Pancreas (tissue), 10 donors: ENCODE measurements at regions not wholly inside any gene's neighbourhood (a gene's known extent, or its start where the extent isn't known, plus 50 kb on each side); places are given as distances from the start of the nearest gene placed in this dataset.

Source experiments
- ATAC-seq, 4 donors: fragments of 200-7000 bp; cut with Tn5 transposase; one replicate each; pipeline versions ENCODE4 v1.8.0 to v1.9.1; 2020; ENCODE audit warnings: mild to moderate bottlenecking in 4 of 4, moderate library complexity in 4 of 4
- DNase-seq, 6 donors: peaks; one replicate each; pipeline ENCODE4 v3.0.0-alpha.2; 2020
- FAIRE-seq: peaks from 2 replicates; lab custom pipeline; 2012; peaks lifted over from hg19 to GRCh38; lab: Jason Lieb, UNC
- H3K27ac ChIP-seq, 4 donors: fragments of 200-600 bp; sonication (generic); 1 replicate in 3 of 4; 2 replicates in 1 of 4; pipeline versions ENCODE4 v1.5.0 to v1.8.0; 2020
- H3K27me3 ChIP-seq, 4 donors: fragments of 200-600 bp; one replicate each; pipeline ENCODE4 v1.8.0; 2021
- H3K36me3 ChIP-seq, 3 donors: fragments of 200-600 bp; sonication (generic) in 1 of 3; one replicate each; pipeline versions ENCODE4 v1.5.0 to v1.8.0; 2020 to 2021
- H3K4me1 ChIP-seq, 3 donors: fragments of 200-600 bp; one replicate each; pipeline ENCODE4 v1.8.0; 2021
- H3K4me3 ChIP-seq, 4 donors: fragments of 200-600 bp; sonication (generic) in 2 of 4; one replicate each; pipeline versions ENCODE4 v1.5.0 to v1.8.0; 2020 to 2021
- H3K9me3 ChIP-seq, 4 donors: fragments of 200-600 bp; one replicate each; pipeline ENCODE4 v1.8.0; 2021
- WGBS, 2 donors: extraction: QIAGEN DNeasy Blood & Tissue Kit; methylation state at CpG; one replicate each; pipeline ENCODE4 v1.1.7; 2013; 5-methylcytosine and 5-hydroxymethylcytosine counted together
- intact Hi-C, 3 donors: fragments of 100-400 bp; cut with DNase I; formaldehyde crosslinking; loops; one replicate each; pipeline versions ENCODE4 v1.11.1 to v1.14.2; 2022
- TF ChIP-seq, protein P1 (sequence below), 4 donors: fragments of 200-600 bp; sonication (generic) in 3 of 4; IDR thresholded peaks; one replicate each; pipeline versions ENCODE4 v1.5.0 to v1.8.0; 2021; ENCODE audit warnings: antibody characterized with exemption in 4 of 4
- donor health status: healthy with polysubstance abuse.
- donor health status: DM: no; HTN: no; CAD: no; lungs with moderate emphysema.
- donor health status: DM: no; HTN: no; CAD: no.
- donor health status: control.
- donor health status: control.
- donor health status: Bipolar disorder and iron deficiency.
- donor health status: DM: yes; HTN: yes; CAD: no.
- donor health status: DM: no; HTN: no; CAD: no.
- donor health status: DM: no; HTN: no; CAD: no.
- donor health status: DM: yes; HTN: yes; CAD: no.

DNA sequence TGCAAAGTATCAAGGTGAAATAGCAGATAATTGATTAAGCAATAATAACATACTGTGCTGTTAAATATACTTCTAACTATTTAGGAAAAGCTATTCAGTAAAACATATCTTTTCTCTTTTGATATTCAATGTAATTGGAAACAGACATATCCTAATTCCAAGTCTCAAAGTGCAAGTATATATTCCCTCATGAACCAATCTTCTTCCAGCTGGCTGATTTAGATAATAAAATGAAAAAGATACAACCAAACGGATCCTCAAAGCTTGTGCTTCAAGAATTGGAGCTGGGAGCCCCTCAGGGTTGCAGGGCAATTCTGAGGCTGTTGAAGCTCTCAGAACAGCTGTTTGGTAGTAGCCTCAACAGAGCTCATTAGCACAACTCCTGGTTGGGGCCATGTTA is 236.6 kb downstream of the ZIC1 start:
- H3K4me1 ChIP-seq: no peaks in the 10 kb centered on the region
- H3K27me3 ChIP-seq: no peaks in the 10 kb centered on the region
- H3K36me3 ChIP-seq: no peaks in the 10 kb centered on the region
- TF ChIP-seq, protein P1, sequence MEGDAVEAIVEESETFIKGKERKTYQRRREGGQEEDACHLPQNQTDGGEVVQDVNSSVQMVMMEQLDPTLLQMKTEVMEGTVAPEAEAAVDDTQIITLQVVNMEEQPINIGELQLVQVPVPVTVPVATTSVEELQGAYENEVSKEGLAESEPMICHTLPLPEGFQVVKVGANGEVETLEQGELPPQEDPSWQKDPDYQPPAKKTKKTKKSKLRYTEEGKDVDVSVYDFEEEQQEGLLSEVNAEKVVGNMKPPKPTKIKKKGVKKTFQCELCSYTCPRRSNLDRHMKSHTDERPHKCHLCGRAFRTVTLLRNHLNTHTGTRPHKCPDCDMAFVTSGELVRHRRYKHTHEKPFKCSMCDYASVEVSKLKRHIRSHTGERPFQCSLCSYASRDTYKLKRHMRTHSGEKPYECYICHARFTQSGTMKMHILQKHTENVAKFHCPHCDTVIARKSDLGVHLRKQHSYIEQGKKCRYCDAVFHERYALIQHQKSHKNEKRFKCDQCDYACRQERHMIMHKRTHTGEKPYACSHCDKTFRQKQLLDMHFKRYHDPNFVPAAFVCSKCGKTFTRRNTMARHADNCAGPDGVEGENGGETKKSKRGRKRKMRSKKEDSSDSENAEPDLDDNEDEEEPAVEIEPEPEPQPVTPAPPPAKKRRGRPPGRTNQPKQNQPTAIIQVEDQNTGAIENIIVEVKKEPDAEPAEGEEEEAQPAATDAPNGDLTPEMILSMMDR (IDR thresholded peaks at IDR 0.05): no peak
- H3K4me3 ChIP-seq: no peak overlapping the region
- FAIRE-seq (no peak), ATAC-seq (no peak), DNase-seq (no peak)
- H3K27ac ChIP-seq: no peak overlapping the region
- WGBS, 2 donors: 33 to 44% methylated on average over 1 of the region's 1 CpG
- H3K9me3 ChIP-seq: no peaks in the 10 kb centered on the region
- intact Hi-C loops: no loop called here

DNA sequence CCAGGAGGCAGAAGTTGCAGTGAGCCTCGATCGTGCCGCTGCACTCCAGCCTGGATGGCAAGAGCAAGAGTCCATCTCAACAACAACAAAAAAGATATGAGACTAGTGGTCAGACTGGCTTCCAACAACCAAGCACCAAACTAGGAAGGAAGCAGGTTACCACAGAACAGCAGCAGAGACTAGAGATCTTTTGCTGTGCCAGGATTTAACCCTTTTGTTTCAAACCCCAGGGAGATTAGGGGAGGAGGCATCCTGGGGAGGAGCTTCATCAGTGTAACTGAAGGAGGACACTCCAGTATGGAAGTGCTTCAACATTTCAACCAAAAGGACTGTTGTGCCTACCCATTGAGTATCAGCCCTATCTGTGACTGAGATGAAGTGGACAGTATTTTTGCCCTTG is 240.3 kb downstream of the ZIC1 start:
- H3K4me1 ChIP-seq: no peaks in the 10 kb centered on the region
- TF ChIP-seq, protein P1 (IDR thresholded peaks at IDR 0.05): no peak
- H3K27me3 ChIP-seq: no peaks in the 10 kb centered on the region
- H3K9me3 ChIP-seq: no peaks in the 10 kb centered on the region
- FAIRE-seq (no peak), ATAC-seq (no peak), DNase-seq (no peak)
- WGBS, 2 donors: 88 to 93% methylated on average over 3 of the region's 3 CpGs
- H3K4me3 ChIP-seq: no peak overlapping the region
- H3K36me3 ChIP-seq: no peaks in the 10 kb centered on the region
- H3K27ac ChIP-seq: no peak overlapping the region
- intact Hi-C loops: no loop called here

DNA sequence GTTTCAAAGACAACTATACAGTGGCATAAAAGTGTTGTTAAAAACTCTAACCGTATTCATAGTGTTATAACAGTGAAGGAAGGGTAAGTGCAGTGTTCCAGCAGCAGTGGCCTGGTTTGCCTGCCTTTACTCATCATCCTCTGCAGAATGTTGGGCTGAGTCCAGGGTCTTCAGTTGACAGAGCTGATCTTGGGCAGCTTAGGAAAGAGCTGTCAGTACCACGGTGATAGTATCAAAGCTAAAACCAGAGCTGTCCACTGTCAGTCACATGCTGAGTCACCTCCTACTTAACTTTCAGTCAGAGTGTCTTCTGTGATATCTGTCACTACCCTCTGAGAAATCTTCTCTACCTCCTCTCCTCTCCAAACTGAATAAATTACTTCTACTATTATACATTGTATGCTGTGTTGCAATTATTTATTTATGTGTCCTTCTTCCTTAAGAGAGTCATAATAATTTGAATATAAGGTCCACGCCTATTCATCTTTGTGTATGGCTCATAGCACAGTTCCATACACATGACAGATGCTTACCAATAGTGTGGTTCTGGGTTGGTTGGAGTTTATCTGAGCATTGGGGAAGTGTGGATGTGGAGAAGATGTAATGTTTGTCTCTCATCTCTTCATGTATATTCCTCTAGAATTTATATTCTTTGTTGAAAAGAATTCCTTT is 242.1 kb downstream of the ZIC1 start:
- Histone ChIP-seq H3K9me3 (no peaks in the 10 kb centered on the region), H3K36me3 (no peaks in the 10 kb centered on the region), H3K4me1 (no peaks in the 10 kb centered on the region), H3K27me3 (no peaks in the 10 kb centered on the region), H3K27ac (no peak overlapping the region), H3K4me3 (no peak overlapping the region)
- no peak for ATAC-seq
- no peak for FAIRE-seq
- DNase-seq: no peak
- WGBS, 2 donors: 36 to 45% methylated on average over 3 of the region's 3 CpGs
- intact Hi-C loops: no loop called here
- TF ChIP-seq, protein P1 (IDR thresholded peaks at IDR 0.05): no peak

DNA sequence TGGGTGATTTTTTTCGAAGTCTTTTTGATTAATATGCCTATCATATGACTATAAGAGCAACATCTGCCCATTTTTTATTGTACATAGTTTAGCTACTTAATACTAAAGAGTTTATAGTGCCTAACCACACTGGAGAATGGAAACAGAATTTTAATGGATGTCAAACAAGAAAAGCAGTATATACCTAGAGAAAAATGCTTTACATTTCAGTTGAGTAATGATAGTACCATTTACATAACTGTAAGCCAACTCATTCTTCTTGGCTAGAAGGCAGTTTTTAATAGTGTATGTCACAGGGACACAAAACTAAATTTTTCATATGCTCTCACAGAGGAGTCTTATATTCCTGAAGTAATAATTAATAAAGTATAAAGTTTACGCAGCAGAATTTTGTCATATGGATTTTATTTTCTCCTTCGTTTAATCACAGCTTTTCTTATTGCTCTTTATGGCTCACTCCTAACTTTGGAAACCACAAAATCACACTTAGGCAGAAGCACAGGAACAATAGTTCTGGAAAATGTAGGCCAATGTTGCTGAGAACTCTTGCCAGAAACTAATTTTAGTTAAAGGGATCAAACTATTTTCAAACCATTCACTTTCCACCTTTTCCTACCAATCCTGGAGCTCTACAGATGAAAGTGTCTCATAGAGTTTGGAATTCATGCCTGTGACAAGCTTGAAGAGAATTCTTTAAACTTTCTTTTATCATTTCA is 243.6 kb downstream of the ZIC1 start:
- TF ChIP-seq, protein P1 (IDR thresholded peaks at IDR 0.05): no peak
- ATAC-seq (no peak), DNase-seq (no peak), FAIRE-seq (no peak)
- Histone ChIP-seq H3K9me3 (no peaks in the 10 kb centered on the region), H3K4me1 (no peaks in the 10 kb centered on the region), H3K27ac (no peak overlapping the region), H3K36me3 (no peaks in the 10 kb centered on the region), H3K27me3 (no peaks in the 10 kb centered on the region), H3K4me3 (no peak overlapping the region)
- intact Hi-C loops: no loop called here
- whole genome bisulfite sequencing, 2 donors: 58 to 74% methylated on average over 3 of the region's 3 CpGs

DNA sequence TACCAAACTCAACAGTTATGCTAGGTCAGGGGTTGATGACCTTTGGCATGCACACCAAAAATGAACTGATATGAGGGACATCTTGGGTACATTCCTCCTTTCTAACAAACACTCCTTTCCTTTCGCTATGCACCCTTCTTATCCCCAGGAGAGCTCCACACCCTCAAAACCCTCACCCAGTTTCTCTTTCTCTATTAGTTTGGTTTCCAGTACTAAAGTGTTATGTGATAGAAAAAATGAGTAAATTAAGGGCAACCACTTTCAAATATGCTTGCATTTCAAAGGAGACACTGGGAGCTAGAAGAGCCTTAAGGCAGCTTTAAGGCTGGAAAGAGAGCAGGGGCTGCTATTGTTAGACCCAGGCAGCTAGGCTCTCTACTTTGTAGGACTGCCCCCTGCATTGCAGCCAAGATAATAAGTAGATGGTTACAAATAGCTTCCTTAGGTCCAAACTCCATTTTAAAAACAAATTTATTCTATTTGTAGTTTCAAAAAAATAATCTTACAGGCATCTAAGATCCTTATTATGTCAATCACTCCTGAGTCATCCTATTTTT is 244.3 kb downstream of the ZIC1 start:
- FAIRE-seq (no peak), DNase-seq (no peak), ATAC-seq (no peak)
- no peaks in the 10 kb centered on the region for H3K9me3 ChIP-seq
- H3K27ac ChIP-seq: no peak overlapping the region
- 65 to 73% methylated on average over 1 of the region's 1 CpG for WGBS, 2 donors
- H3K4me3 ChIP-seq: no peak overlapping the region
- no peaks in the 10 kb centered on the region for H3K27me3 ChIP-seq
- no peaks in the 10 kb centered on the region for H3K4me1 ChIP-seq
- no peaks in the 10 kb centered on the region for H3K36me3 ChIP-seq
- intact Hi-C loops: no loop called here
- TF ChIP-seq, protein P1 (IDR thresholded peaks at IDR 0.05): no peak
